HG02642 (cell line): ENCODE measurements at regions not wholly inside any gene's neighbourhood (a gene's known extent, or its start where the extent isn't known, plus 50 kb on each side); places are given as distances from the start of the nearest gene placed in this dataset.

Experiments
- ATAC-seq: cut with Tn5 transposase; IDR thresholded peaks from one replicate; pipeline ENCODE4 v1.9.1; 2021; ENCODE audit warnings: mild to moderate bottlenecking; ENCODE audit not compliant: unreplicated experiment, poor library complexity

DNA sequence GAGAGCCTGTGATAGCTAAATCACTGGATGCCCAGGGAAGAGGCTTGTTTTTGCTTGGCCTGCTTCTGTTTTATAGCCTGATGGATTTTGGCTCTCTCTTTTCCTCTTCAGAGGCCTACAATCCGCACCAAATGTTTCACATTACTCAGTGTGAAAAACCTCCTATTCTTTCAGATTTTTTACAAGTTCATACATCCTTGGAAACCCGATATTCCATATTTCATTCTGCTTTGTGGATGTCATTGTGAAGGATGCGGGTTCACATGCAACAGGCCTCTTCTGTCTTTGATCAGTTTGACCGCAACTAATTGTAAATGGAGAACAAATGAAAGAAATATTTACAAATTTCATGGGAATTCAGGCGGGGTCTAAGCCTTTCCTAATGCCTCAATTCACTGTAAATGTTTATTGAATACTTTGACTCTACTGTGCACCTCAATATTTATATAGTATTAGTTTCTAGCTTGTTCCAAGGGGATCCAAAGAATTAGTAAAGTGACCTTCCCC is 269.9 kb downstream of the DMRT2 start:
- no peak for ATAC-seq

DNA sequence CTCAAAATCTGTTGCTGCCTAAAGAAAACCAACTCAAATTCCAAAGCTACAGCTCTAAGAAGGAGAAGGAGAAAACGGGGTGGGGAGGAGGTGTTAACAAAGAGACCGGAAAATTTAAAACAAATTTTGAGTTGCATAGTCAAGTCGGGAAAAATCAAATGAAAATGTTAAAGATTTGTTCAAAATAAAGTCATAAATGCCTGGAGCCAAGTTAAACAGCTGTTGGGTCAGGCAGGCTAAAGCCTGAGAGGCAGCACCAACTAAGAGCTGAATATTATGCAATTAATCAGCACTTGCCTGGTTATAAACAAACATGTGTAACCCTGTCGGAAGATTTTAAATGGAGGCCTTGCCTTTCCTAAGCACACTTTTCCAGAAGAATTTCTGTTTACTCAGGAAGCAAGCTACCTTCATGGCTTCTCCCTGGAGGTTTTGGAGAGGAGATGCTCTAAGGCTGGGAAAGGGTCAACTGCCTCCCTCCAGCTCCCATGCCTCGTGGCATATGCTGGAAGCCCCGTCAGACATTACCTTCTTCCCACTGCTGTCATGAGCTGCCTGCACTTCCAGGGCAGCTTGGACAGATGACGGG is 270.5 kb downstream of the DMRT2 start:
- ATAC-seq: no peak

DNA sequence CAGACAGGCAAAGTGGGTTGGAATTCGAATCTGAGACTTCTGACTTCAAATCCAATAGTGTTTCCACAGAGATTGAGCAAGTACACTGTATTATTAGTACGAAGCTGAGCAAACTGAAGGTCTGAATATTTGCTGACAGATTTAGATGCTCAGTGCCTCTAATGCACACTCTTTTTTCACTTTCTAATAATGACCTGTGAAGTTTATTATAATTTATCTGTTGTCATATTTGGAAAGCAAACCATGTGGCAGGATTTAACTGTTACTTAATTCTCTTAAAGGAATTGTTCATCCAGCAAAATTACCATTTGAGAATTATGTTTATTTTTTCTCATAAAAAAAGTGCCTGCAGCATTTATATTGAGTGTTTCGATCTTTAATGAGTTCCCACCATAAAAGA is 277.3 kb downstream of the DMRT2 start:
- no peak for ATAC-seq

DNA sequence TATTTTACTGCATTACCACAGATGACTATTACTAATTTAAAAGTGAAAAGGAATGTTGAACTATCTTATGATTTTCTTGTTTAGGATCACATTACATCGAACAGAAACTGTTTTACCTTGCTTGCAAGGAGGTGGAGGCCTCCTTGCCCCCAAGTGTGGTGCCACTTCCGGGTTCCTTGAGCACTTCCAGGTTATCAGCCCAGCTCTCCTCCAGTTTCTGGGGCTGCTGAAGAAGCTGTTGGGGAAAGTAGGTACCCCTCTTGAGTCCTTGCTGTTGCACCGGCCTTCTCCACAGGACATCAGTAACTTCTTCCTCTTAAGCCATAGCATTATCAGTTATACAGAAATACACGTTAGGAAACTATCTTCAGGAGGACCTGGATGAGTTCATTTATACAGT is 278.2 kb downstream of the DMRT2 start:
- no peak for ATAC-seq

DNA sequence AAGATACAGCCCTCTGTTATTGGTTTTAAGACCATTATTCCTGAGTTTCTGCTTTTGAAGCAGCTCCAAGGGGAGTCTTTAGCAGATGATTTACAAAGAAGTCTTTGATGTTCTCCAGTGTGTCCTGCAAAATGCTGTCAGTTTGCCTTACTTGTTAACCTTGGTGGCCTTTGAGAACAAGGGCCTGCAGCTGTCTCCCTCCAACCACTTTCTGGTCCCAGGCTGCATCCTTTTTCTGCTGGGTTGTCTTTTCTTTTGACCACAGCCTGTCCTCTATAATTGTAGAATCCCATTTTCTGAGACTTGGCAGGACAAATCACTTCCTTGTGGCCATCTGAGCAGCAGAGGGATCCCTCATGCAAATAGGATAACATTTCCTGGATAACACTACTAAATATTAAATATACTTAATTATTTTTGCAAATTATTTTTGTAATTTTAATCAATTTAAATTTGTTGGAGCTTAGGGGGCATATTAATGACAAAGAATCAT is 281.4 kb downstream of the DMRT2 start:
- ATAC-seq: no peak

DNA sequence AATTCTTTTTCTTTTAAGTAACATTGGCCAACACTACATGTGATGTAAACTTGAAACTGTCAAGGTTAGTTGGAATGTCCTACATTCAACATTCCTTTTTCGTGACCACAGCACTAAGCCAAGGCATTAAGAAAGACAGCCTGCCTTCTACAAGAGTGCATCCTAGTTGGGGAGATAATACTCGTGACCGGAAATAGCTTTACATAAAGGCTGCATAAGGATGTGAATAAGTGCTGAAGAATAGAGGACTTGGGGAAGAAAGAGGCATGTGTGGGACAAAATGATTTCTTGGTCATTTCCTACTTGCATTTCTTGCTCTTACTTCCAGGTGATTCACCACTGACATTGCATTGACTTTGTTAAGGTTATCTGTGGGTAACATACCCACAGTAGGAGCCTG is 282.0 kb downstream of the DMRT2 start:
- ATAC-seq: no peak

DNA sequence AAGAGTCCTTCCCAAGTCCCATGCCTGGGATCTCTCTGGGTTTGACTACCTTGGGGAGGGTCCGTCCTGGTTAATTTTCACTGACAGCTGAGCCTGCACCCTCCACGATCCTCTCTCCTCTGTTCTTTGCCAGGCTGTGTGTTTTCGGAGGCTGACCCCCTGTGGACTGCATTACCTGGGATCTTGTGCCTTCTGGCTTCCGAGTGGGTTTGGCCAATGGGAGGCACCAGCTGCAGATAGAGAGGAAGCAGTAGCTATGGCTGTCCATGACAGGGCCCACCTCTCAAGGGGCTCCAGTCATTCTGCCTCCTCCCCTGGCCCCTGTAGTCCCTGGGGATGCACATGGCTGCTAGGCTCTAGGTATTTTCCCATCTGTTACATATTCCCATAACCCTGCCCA is 285.0 kb downstream of the DMRT2 start:
- ATAC-seq: no peak

DNA sequence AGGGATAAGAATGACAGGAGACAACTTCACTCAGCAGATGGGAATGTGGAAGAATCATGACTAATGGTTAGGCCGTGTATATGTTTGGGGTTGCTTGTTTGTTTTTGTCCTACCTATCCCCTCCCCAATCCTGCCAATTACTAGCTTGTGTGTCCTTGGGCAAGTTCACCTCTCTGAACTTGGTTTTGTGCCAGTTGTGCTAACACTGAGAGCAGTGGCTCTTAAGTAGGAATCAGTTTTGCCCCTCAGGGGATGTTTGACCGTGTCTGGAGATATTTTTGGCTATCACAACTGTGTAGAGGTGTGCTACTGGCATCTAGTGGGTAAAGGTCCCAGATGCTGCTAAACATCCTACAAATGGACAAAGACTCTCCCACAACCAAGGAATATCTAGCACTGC is 287.0 kb downstream of the DMRT2 start:
- ATAC-seq: no peak

DNA sequence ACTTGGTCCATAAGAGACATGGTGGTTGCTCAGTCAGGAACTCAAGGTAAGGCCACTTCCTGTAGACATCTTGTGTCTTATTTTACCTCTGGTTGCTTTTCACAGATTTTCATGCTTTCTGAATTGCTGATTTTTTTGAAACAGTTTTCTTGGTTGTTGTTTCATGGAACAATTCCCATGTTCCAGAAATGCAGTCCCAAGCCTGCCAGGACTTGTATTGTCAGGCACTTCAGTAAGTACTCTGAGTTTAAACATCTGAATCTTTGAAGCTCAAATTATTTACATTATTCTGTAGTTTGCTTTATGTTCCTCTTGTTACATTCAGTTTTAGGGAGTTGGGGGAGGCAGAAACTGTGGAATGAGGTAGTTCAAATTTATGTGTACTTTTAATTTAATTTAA is 290.2 kb downstream of the DMRT2 start:
- ATAC-seq: no peak

DNA sequence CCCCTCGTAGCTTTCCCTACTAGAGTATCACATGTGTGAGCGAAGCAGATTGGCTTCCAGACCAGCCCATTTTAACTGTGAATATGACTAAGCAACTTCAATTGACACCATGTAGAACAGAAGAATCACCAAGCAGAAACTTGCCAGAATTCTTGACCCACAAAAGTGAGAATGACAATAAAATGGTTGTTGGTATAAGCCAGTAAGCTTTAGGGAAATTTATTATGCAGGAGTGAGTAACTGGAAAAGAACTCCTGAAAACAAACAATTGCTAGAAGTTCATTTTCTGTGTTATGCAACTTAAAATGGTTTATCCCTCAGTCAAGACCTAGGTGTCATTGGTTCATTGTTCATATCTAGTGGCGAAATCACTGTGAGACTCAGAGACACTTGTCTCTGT is 303.1 kb downstream of the DMRT2 start:
- no peak for ATAC-seq

DNA sequence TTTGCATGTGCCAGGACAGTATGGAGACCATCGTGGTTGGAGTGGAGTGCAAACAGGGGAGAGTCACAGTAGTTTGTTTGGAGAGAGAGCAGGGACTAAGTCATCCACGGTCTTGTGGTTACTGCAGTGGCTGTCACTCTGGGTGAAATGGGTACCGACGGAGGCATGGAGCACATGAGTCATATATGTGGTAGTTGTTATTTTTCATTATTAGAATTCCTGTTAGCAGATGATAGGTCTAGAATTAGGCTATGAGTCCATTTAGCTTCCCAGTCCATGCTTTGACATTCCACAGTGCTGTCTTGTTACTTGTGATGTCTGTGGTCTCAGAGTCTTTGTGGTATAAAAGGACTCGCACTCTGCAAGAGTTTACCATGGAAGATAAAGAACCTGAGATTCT is 303.9 kb downstream of the DMRT2 start:
- no peak for ATAC-seq

DNA sequence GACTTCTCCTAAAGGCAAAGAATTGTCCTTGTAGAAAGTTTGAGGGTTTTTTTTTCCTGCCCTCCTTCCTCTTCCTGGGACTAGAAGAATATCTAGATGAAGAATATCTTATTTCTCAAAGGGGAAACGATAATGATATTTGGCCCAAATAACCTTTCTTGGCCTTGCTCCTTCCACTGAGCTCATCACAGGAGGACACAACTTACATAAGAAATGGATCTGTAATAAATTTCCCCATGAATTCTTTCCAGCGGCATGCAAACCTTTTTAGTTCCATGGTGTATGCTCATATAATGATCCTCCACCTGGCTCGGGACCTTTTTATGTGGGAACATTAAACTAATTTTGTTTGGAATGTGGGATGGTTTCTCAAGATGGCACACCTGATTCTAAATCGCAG is 304.4 kb downstream of the DMRT2 start:
- no peak for ATAC-seq

DNA sequence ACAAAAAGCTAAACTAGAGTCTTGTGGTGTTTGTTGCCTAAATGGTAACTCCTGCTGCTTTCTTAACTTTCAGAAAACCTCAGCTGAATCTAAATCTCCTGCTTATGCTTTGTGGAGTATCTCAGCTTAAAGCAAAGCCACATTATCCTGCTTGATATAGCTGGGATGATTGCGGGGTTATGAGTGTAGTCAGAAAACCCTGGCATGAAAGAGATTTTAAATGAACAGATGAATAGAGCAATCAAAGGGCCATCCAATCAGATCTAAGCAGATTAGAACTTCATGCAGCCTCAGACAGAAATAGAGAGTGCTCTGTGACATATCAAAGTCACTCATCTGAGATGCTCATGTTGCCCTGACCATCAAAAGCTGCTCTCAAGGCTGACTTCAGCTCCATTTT is 305.5 kb downstream of the DMRT2 start:
- ATAC-seq: no peak

DNA sequence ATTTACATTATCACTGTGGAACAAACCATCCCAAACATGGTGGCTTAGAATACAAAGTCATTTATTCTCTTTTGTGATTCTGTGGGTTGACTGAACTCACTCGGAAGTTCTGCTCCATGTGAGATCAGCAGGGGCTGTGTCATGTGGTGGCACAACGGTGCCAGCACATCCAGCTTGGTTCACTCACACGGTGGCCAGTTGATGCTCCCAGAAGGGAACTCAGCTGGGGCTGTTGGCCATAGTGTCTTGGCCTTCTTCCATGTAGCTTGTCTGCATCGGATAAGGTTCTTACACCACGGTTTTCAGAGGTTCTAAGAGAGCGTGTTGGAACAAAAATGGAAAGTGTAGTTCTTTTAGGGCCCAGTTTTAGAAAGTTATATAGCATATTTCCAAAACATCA is 312.7 kb downstream of the DMRT2 start:
- no peak for ATAC-seq

DNA sequence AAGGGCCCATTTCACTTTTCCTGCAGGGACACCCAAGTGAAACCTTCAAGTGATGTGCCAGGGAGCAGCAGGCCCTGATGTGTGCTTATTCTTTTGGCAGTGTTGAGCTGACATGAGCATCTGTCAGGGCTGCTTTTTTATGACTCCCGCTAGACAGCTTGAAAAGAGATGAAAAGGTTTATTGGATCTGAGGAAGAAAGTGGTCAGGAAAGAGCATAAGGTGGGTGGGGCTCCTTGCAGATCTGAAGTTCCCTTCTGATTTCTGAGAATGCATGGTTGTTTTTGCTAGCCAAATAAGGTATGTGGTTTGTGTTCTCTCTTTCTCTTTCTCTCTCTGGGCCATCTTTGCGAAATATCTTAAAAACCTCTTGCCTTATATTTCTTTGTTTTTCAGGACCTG is 316.1 kb downstream of the DMRT2 start:
- ATAC-seq: no peak

DNA sequence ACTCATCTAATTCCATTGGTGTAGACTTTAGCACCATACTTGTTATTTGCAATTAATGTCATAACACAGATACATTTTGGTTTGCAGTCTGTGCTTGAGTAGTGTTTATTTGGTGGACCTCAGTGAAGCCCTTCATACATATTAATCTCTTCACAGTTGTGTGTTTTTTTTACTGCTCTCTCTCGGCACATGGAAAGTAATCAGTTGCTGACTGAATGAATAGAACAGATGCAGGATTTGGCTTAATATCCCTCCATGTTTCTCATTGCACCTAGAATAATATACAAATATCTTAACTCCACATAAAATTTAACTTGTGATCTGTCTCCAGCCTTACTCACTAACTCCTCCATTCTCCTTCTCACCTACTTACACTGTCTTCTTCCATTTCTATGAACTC is 319.1 kb downstream of the DMRT2 start:
- ATAC-seq: no peak

DNA sequence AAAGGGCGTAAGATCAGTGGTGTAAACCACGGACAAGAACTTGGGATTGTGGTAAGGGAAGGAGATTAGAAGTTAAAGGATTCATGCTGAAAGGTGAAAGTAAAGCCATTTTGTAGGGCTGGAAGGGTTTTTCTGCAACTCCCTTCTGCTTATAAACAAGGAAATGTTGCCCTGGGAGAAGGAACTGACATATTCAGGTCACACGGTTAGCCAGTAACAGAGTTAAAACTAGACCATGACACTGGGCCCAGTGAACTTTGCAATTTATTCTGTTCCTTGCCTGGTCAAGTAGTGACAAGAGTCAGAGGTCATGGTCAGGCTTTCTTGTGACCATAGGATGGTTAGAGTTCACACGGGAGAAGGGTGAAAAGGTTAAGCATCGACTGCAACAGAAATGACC is 323.3 kb downstream of the DMRT2 start:
- ATAC-seq: no peak

DNA sequence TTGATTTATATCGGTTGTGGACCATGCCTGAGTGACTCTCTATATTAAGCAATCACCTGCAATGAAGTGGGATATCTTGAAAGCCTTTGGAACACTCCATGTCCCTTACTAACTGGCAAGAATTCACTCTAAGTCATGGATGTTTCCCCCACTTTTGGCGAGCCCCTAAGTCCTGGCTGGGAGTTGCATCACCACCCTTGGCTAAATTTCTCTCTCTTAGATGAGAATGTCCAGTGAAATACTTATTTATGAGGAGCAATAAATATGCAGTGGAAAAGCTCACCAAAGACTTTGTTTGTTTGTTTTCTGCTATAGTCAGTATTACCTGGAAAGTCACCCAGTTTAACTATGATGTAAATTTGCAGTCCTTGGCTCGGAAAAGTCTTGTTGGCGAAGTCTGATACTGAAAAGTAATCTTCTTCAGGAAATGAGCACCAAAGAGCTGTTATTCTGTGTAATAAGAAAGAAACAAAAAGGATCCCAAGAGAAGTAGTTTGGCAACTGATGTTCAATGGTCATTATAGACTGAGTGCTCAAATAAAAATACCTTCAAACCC is 333.8 kb downstream of the DMRT2 start:
- ATAC-seq: no peak

DNA sequence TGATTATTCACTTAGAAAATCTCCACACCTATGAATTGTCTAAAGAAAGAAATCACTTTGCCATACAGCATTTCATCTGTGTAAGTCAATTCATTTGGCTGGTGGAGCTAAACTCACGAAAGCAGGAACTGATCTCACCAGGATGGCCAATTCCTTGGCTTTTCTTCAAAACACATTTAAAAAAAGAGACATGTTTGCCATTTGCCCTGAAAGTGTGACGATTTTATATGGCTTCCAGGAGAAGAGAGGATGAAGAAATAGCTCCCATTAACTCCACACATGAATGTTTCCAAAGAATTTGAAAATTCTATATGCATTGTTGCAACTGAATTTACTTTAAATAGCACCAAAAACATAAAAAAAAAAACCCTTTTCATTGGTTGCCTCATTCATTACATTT is 334.7 kb downstream of the DMRT2 start:
- no peak for ATAC-seq

DNA sequence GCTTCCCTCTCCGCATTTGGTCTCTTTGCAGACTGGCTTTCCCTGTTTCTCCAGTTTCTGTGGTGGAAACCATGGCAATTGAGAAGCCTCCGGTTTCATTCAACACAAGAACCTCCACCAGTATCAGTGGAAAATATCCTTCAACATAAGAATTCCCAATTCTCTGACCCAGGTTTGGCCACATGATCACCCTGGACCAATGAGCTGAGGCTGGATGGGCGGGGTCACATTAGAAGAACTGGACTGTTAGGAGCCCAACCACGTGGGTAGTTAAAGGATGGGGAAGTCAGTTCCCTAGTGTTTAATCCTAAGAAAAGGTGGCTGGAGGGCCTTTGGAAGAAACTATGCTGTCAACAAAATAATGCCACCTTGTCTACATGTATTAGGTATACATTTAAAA is 336.3 kb downstream of the DMRT2 start:
- ATAC-seq: no peak

DNA sequence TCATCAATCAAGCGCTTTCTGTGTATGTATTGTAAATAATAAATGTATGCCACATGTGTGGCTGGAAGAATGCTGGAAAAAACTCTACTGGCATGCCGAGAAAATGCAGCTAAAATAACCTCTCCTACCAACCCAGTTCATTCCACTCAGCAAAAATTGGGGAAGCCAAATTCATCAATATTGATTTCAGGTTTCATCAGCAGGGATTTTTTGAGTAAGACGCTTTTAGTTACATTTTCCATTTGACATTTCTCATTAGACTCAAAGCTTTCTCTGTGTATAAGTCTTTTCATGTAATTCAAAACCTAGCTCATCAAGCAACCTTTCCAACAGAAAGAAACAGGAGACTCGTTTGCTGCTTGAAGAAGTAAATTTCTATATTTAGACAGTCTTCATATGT is 338.1 kb downstream of the DMRT2 start:
- ATAC-seq: no peak

DNA sequence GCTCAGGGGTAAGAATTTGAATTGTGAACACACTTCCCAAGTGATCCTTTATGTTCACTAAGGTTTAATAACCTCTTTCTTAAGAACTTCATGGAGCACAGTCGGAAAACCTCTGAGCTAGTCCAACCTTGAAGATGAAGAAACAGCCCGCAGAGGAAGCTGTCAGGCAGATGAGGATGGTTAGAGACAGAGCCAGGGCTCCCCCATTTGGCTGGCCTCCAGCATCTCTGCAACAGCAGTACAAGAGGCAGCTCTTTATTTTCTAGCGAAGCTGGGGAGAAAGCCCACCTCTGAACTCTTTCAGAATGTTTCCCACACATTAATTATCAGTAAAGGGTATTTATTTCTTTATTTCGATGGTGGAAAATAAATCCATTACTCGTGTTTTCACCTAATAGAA is 350.8 kb downstream of the DMRT2 start:
- ATAC-seq: no peak
